Panc1 (cell line): ENCODE measurements at regions not wholly inside any gene's neighbourhood (a gene's known extent, or its start where the extent isn't known, plus 50 kb on each side); places are given as distances from the start of the nearest gene placed in this dataset.

Experiments used
- CTCF ChIP-seq: fragments of 450-650 bp; IDR thresholded peaks from 2 replicates; pipeline ENCODE4 v1.5.1; 2017; ENCODE audit warnings: mild to moderate bottlenecking
- POLR2AphosphoS5 ChIP-seq: IDR thresholded peaks from 2 replicates; pipeline ENCODE4 v1.6.1; 2012; ENCODE audit warnings: mild to moderate bottlenecking, low read depth, low read length, moderate library complexity
- TCF7L2 ChIP-seq: IDR thresholded peaks from 2 replicates; pipeline ENCODE4 v1.6.1; 2011; ENCODE audit warnings: mild to moderate bottlenecking, low read depth, low read length, inconsistent platforms

DNA sequence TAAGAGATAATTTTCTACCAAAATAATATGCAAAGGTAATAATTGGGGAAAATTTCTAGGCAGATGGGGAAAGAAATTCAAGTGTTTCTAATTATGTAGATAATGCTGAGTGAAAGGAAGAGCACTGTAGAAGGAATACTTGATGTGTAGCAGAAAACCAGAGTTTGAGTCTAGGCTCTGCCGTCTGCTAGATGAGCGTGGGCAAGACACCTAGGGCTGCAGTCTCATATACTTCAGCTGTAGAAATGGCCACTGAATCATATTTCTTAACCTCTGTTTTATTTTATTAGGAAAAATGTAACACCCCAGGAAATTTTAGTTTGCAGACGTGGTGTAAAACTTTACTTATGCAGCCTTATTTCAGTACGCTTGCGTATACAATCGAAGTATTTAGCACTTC is 59.8 kb upstream of the SLC38A2 start:
- no peak for TF ChIP-seq TCF7L2
- no peak for TF ChIP-seq CTCF
- no peak for TF ChIP-seq POLR2AphosphoS5
